ENCODE measurements at regions not wholly inside any gene's neighbourhood (a gene's known extent, or its start where the extent isn't known, plus 50 kb on each side); places are given as distances from the start of the nearest gene placed in this dataset.

GRCh38 chr3:188025555-188025954 is 128.4 kb upstream of the LPP start:
- TF ChIP-seq CTCF (IDR thresholded peaks at IDR 0.05) (no peak), HMGXB4 (CRISPR knock-in tag; IDR thresholded peaks at IDR 0.05; ENCODE audit: borderline replicate concordance) (no peak), PBX3 (IDR thresholded peaks at IDR 0.05) (no peak)

All from A549 (cell line).